ENCODE measurements at regions not wholly inside any gene's neighbourhood (a gene's known extent, or its start where the extent isn't known, plus 50 kb on each side); places are given as distances from the start of the nearest gene placed in this dataset.

DNA sequence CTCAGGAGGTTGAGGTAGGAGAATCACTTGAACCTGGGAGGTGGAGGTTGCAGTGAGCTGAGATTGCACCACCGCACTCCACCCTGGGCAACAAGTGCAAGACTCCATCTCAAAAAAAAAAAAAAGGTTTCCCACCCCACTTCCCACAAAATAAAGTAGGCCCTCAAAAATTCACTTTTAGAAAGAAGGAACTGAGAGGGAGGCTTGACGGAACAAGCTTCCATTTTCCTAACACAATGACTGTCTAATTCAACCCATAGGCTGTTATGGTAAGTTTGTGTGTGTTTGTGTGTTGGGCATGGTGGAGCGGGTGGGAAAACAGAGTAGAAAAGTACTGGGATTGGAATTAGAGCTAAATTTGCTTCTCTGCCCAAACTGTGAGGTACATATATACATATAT is 98.4 kb upstream of the MAN1A1 start:
- WGBS (ENCODE audit: insufficient coverage, low coverage, missing lambda C conversion rate): 97% methylated on average over 3 of the region's 3 CpGs
- FAIRE-seq (no peak), ATAC-seq (no peak), DNase-seq (ENCODE audit: extremely low read depth in 1 of 4, low spot score in 3 of 4) (no peak)
- in situ Hi-C loops (cut with MboI): no loop called here
- peaks cover 5% of the 10 kb centered on the region; the same call in 1 of the 2 replicates for H3K9me3 ChIP-seq (replicated peaks; ENCODE audit: control insufficient read depth, insufficient read depth, low read depth, low read length)
- TF ChIP-seq ZNF311 (CRISPR knock-in tag; IDR thresholded peaks at IDR 0.05) (no peak), SUPT5H (IDR thresholded peaks at IDR 0.05) (no peak)
- TF ChIP-seq, protein P1, sequence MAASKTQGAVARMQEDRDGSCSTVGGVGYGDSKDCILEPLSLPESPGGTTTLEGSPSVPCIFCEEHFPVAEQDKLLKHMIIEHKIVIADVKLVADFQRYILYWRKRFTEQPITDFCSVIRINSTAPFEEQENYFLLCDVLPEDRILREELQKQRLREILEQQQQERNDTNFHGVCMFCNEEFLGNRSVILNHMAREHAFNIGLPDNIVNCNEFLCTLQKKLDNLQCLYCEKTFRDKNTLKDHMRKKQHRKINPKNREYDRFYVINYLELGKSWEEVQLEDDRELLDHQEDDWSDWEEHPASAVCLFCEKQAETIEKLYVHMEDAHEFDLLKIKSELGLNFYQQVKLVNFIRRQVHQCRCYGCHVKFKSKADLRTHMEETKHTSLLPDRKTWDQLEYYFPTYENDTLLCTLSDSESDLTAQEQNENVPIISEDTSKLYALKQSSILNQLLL (CRISPR knock-in tag; IDR thresholded peaks at IDR 0.05; ENCODE audit: borderline replicate concordance): no peak
- TF ChIP-seq, protein P2, sequence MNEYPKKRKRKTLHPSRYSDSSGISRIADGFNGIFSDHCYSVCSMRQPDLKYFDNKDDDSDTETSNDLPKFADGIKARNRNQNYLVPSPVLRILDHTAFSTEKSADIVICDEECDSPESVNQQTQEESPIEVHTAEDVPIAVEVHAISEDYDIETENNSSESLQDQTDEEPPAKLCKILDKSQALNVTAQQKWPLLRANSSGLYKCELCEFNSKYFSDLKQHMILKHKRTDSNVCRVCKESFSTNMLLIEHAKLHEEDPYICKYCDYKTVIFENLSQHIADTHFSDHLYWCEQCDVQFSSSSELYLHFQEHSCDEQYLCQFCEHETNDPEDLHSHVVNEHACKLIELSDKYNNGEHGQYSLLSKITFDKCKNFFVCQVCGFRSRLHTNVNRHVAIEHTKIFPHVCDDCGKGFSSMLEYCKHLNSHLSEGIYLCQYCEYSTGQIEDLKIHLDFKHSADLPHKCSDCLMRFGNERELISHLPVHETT (CRISPR knock-in tag; conservative IDR thresholded peaks at IDR 0.05 in 1 of 2, IDR thresholded peaks at IDR 0.05 in 1 of 2): no peak
- no peaks in the 10 kb centered on the region for H3K27me3 ChIP-seq (ENCODE audit: control insufficient read depth in 2 of 2, insufficient read depth in 2 of 2, low read length in 2 of 2)
- H3K79me2 ChIP-seq (ENCODE audit: control insufficient read depth, insufficient read depth, low read length): no peaks in the 10 kb centered on the region
- intact Hi-C loops (cut with micrococcal nuclease): no loop called here
- CTCF ChIA-PET (ENCODE audit: low intra/inter-chr PET ratio): no interaction called here
- no TSS peak for BruUV-seq (replicated peaks)
- no peaks in the 10 kb centered on the region for H3K36me3 ChIP-seq (ENCODE audit: control insufficient read depth, insufficient read depth, low read length)
- H3K4me3 ChIP-seq: no peak overlapping the region
- no peak overlapping the region for H3K9ac ChIP-seq (ENCODE audit: insufficient read depth in 1 of 2, low read depth in 2 of 2, low read length in 2 of 2)
- H3K4me2 ChIP-seq (ENCODE audit: insufficient read depth, low read length): no peak overlapping the region
- H4K20me1 ChIP-seq (replicated peaks; ENCODE audit: control insufficient read depth, insufficient read depth, low read length): no peaks in the 10 kb centered on the region
- H3K27ac ChIP-seq (ENCODE audit: extremely low read depth, low read depth, low read length): no peak overlapping the region
- POLR2A ChIA-PET: interaction anchor here (0.6 to 2.7 kb wide), 2 partner anchors 15 to 30 kb away, joined by 3 to 8 read pairs; no protein-coding TSS in a partner anchor
- no peaks in the 10 kb centered on the region for H3K9me1 ChIP-seq (ENCODE audit: control insufficient read depth, insufficient read depth, low read length)
- H2AFZ ChIP-seq (ENCODE audit: low read depth, low read length): no peak overlapping the region
- peaks cover 0 to 31% of the 10 kb centered on the region in 2 experiments; a peak in 2 of 5 replicates for H3K4me1 ChIP-seq (replicated peaks in 1 of 2; ENCODE audit: control insufficient read depth in 2 of 2, insufficient read depth in 2 of 2, low read length in 2 of 2)
